ENCODE measurements at regions not wholly inside any gene's neighbourhood (a gene's known extent, or its start where the extent isn't known, plus 50 kb on each side); places are given as distances from the start of the nearest gene placed in this dataset.

DNA sequence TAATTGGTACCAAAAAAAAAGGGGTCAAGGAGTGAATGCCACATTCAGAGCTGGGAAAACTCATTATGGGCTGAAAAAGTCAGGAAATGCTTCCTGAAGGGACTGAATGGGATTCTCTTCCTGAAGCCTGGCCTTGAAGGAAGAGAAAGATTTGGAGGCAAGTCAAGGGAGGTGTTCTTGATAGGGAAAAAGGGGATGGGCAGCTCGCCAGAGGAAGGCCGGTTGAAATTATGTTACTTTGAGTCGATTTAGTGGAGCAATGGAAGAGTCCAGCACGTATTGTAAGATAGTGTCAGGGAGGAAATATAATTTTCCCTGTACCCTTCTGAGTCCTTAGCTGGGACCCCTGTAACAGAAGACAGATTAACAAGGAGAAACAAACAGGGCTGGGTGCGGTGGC, 94.1 kb upstream of the CALM2 start:
- no peaks in the 10 kb centered on the region for H3K9me3 ChIP-seq (ENCODE audit: control insufficient read depth, low read length)

DNA sequence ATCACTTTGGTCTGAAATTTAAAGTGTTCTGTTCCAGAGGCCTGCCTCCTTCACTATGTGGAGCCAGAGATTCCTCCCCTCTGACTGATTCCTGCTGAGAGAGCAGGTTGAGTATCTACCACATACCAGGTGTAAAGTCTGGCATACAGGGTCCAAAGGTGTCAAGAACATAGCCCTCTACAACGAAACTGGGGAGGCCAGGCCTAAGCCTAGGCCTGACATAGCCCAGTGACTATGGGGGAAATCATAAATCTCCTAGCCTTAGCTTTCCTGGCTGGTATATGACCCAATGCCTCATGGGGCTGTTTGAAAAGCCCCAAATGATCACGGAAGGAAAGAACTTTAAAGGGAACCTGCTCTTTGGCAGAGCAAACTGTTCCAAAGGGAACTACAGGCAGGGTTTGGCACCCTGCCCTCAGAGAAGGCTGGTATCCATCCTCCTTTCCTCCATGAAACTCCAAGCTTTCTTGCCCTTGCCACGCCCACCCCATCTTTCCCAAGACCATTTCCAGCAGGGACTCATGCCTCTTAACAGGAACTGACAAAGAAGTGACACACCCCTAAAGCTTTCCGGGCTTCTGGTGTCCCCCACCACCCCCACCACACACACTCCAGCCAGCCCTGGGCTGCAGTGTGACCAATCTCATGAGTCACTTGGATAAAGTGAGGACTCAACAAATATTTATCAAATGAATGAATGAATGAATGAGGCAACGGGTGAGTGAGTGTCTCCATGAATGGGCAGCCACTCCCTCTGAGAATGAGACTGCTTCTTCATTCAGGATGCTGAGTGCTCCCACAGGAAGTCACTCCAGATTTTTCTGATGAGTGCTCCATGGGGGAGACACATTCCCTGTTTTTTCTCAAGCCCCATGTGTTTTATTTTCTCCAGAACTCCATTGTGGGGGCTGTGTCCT, 93.3 kb upstream of the CALM2 start:
- no peak overlapping the region for H3K4me3 ChIP-seq (ENCODE audit: low read length)
- H3K9me3 Mint-ChIP-seq, result no peaks in the 10 kb centered on the region
- no peak overlapping the region for H3K4me3 Mint-ChIP-seq
- H3K9ac ChIP-seq (ENCODE audit: extremely low read depth, low read length, poor library complexity, severe bottlenecking), result no peak overlapping the region
- peaks cover 9% of the 10 kb centered on the region for H3K4me1 ChIP-seq (ENCODE audit: control insufficient read depth, insufficient read depth, low read length)
- no peaks in the 10 kb centered on the region for H3K27me3 ChIP-seq (ENCODE audit: control insufficient read depth, insufficient read depth, low read length, poor library complexity, severe bottlenecking)
- no peak overlapping the region for H3K27ac ChIP-seq (ENCODE audit: low read depth, low read length)
- H3K4me1 Mint-ChIP-seq, result peaks cover 26% of the 10 kb centered on the region
- no peaks in the 10 kb centered on the region for H3K36me3 Mint-ChIP-seq (ENCODE audit: low read depth)
- TF ChIP-seq, protein P1, sequence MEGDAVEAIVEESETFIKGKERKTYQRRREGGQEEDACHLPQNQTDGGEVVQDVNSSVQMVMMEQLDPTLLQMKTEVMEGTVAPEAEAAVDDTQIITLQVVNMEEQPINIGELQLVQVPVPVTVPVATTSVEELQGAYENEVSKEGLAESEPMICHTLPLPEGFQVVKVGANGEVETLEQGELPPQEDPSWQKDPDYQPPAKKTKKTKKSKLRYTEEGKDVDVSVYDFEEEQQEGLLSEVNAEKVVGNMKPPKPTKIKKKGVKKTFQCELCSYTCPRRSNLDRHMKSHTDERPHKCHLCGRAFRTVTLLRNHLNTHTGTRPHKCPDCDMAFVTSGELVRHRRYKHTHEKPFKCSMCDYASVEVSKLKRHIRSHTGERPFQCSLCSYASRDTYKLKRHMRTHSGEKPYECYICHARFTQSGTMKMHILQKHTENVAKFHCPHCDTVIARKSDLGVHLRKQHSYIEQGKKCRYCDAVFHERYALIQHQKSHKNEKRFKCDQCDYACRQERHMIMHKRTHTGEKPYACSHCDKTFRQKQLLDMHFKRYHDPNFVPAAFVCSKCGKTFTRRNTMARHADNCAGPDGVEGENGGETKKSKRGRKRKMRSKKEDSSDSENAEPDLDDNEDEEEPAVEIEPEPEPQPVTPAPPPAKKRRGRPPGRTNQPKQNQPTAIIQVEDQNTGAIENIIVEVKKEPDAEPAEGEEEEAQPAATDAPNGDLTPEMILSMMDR (conservative IDR thresholded peaks at IDR 0.05), result no peak
- no peaks in the 10 kb centered on the region for H3K9me3 ChIP-seq (ENCODE audit: control insufficient read depth, low read length)
- H3K36me3 ChIP-seq (ENCODE audit: control insufficient read depth, insufficient read depth, low read length), result no peaks in the 10 kb centered on the region
- H3K27me3 Mint-ChIP-seq (ENCODE audit: insufficient read depth), result peaks cover 8% of the 10 kb centered on the region
- H3K27ac Mint-ChIP-seq, result no peak overlapping the region
- WGBS, 2 experiments (ENCODE audit: insufficient coverage in 1 of 2, insufficient read length in 1 of 2), result 86 to 98% methylated on average over 4 to 5 of the region's 5 CpGs
- no peak for DNase-seq

More for the DNA sequence above, 94.1 kb upstream of the CALM2 start:
- Mint-ChIP-seq H3K4me1 (peaks cover 17% of the 10 kb centered on the region), H3K4me3 (no peak overlapping the region), H3K36me3 (ENCODE audit: low read depth) (no peaks in the 10 kb centered on the region), H3K27ac (no peak overlapping the region), H3K9me3 (no peaks in the 10 kb centered on the region), H3K27me3 (ENCODE audit: insufficient read depth) (peaks cover 9% of the 10 kb centered on the region)
- no peaks in the 10 kb centered on the region for H3K27me3 ChIP-seq (ENCODE audit: control insufficient read depth, insufficient read depth, low read length, poor library complexity, severe bottlenecking)
- WGBS, 2 experiments (ENCODE audit: insufficient coverage in 1 of 2, insufficient read length in 1 of 2), result 93% methylated on average over 4 to 5 of the region's 5 CpGs
- TF ChIP-seq, protein P1 (conservative IDR thresholded peaks at IDR 0.05), result no peak
- H3K27ac ChIP-seq (ENCODE audit: low read depth, low read length), result no peak overlapping the region
- peaks cover 9% of the 10 kb centered on the region for H3K4me1 ChIP-seq (ENCODE audit: control insufficient read depth, insufficient read depth, low read length)
- H3K4me3 ChIP-seq (ENCODE audit: low read length), result no peak overlapping the region
- H3K36me3 ChIP-seq (ENCODE audit: control insufficient read depth, insufficient read depth, low read length), result no peaks in the 10 kb centered on the region
- no peak for DNase-seq
- H3K9ac ChIP-seq (ENCODE audit: extremely low read depth, low read length, poor library complexity, severe bottlenecking), result no peak overlapping the region

DNA sequence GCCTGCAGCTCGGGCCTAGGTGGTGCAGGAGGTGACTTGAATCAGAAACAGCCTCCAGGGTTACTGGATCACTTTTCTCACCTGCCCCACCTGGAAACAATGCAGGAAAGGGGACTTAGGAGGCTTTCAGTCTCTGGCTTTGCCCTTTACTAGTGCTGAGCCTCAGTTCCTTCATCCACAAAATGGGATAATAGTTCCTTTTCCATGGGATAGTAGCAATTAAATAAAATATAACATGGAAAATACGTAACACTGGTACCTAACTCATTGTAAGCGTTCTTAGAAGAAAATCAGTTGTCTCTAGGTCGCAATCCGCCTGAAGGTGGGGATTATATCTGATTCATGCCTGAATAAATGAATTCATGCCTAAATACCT, 91.4 kb upstream of the CALM2 start:
- 94 to 97% methylated on average over 5 of the region's 5 CpGs for WGBS, 2 experiments (ENCODE audit: insufficient coverage in 1 of 2, insufficient read length in 1 of 2)
- H3K27me3 Mint-ChIP-seq (ENCODE audit: insufficient read depth), result peaks cover 4% of the 10 kb centered on the region
- DNase-seq, result no peak
- Histone ChIP-seq H3K27me3 (ENCODE audit: control insufficient read depth, insufficient read depth, low read length, poor library complexity, severe bottlenecking) (no peaks in the 10 kb centered on the region), H3K4me3 (ENCODE audit: low read length) (no peak overlapping the region), H3K9me3 (ENCODE audit: control insufficient read depth, low read length) (no peaks in the 10 kb centered on the region), H3K4me1 (ENCODE audit: control insufficient read depth, insufficient read depth, low read length) (peaks cover 9% of the 10 kb centered on the region), H3K36me3 (ENCODE audit: control insufficient read depth, insufficient read depth, low read length) (no peaks in the 10 kb centered on the region), H3K9ac (ENCODE audit: extremely low read depth, low read length, poor library complexity, severe bottlenecking) (no peak overlapping the region), H3K27ac (ENCODE audit: low read depth, low read length) (no peak overlapping the region)
- TF ChIP-seq, protein P1 (conservative IDR thresholded peaks at IDR 0.05), result no peak
- no peak overlapping the region for H3K27ac Mint-ChIP-seq
- H3K4me3 Mint-ChIP-seq, result no peak overlapping the region
- no peaks in the 10 kb centered on the region for H3K9me3 Mint-ChIP-seq
- no peaks in the 10 kb centered on the region for H3K36me3 Mint-ChIP-seq (ENCODE audit: low read depth)
- peaks cover 33% of the 10 kb centered on the region for H3K4me1 Mint-ChIP-seq

Data from endodermal cell (in vitro differentiated cells).